Adrenal gland (tissue), 9 donors: ENCODE measurements at regions not wholly inside any gene's neighbourhood (a gene's known extent, or its start where the extent isn't known, plus 50 kb on each side); places are given as distances from the start of the nearest gene placed in this dataset.

Experiments
- DNase-seq, 7 donors: peaks; one replicate each; pipeline ENCODE4 v3.0.0-alpha.2; 2019 to 2020
- H3K27ac ChIP-seq, 5 donors: fragments of 200-600 bp; sonication (generic) in 4 of 5; 1 replicate in 3 of 5; 2 replicates in 2 of 5; pipeline versions ENCODE4 v1.5.1 to v1.8.0; 2016 to 2020; ENCODE audit warnings: mild to moderate bottlenecking in 1 of 5
- H3K27me3 ChIP-seq: fragments of 200-600 bp; 2 replicates; pipeline ENCODE4 v1.8.0; 2021
- H3K36me3 ChIP-seq, 2 donors: fragments of 200-600 bp; replicated peaks in 1 of 2; 1 replicate in 1 of 2; 2 replicates in 1 of 2; pipeline versions ENCODE4 v1.5.1 to v1.8.0; 2018 to 2022
- H3K4me1 ChIP-seq, 2 donors: fragments of 200-600 bp; replicated peaks in 1 of 2; 1 replicate in 1 of 2; 2 replicates in 1 of 2; pipeline versions ENCODE4 v1.5.1 to v1.8.0; 2018 to 2021
- H3K4me3 ChIP-seq, 4 donors: fragments of 200-600 bp; sonication (generic) in 3 of 4; one replicate each; pipeline ENCODE4 v1.5.1; 2016 to 2018
- H3K9me3 ChIP-seq, 3 donors: fragments of 200-600 bp; sonication (generic) in 1 of 3; replicated peaks in 1 of 3; 1 replicate in 2 of 3; 2 replicates in 1 of 3; pipeline versions ENCODE4 v1.5.1 to v1.8.0; 2016 to 2021
- POLR2A ChIP-seq, 2 donors: fragments of 450-650 bp; IDR thresholded peaks; one replicate each; pipeline ENCODE4 v1.6.1; 2017; ENCODE audit warnings: antibody characterized with exemption in 2 of 2, mild to moderate bottlenecking in 2 of 2, moderate library complexity in 1 of 2
- WGBS, 4 donors: extraction: QIAGEN DNeasy Blood & Tissue Kit in 2 of 4; methylation state at CpG; one replicate each; pipeline versions ENCODE4 v1.1.5 to v1.1.7; 2013 to 2017; 5-methylcytosine and 5-hydroxymethylcytosine counted together
- intact Hi-C, 2 donors: fragments of 100-400 bp; cut with DNase I; formaldehyde crosslinking; loops; one replicate each; pipeline versions ENCODE4 v1.14.1 to v1.15.0; 2022 to 2023
- TF ChIP-seq, protein P1 (sequence below), 6 experiments: fragments of 450-650 bp in 4 of 6; fragments of 200-600 bp in 2 of 6; sonication (generic) in 1 of 6; IDR thresholded peaks; 1 replicate in 5 of 6; 2 replicates in 1 of 6; pipeline versions ENCODE4 v1.5.1 to v1.8.0; 2016 to 2021; ENCODE audit warnings: antibody characterized with exemption in 6 of 6, mild to moderate bottlenecking in 2 of 6, moderate library complexity in 1 of 6
- donor health status: healthy with polysubstance abuse.
- donor health status: Bipolar disorder and iron deficiency.
- donor health status: DM: yes; HTN: yes; CAD: no.
- donor health status: DM: no; HTN: no; CAD: no.
- donor health status: DM: no; HTN: no; CAD: no.

DNA sequence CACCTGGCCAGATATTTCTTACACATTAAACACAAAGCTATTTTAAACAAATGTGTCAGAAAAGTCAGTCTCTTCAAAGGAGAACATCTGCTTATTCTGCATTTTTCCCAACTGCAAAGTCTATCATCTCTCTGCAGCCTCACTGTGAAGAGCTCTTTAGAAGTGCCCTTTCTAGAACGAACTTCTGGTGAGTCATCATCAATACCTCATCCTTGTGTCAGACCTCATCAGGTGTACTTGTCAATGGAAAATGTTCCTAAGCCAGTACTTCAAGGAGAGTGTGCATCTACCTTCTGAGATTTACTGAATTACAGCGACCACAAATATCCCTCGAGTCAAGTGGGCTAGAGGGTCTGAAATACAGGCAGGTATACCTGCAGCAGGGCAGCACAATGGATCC, 457.3 kb downstream of the LRIG3 start:
- Histone ChIP-seq H3K27me3 (no peaks in the 10 kb centered on the region), H3K4me1 (no peaks in the 10 kb centered on the region), H3K4me3 (no peak overlapping the region), H3K36me3 (no peaks in the 10 kb centered on the region), H3K9me3 (no peaks in the 10 kb centered on the region), H3K27ac (no peak overlapping the region)
- DNase-seq: no peak
- 60 to 76% (median 73%) methylated on average over 3 of the region's 3 CpGs for WGBS, 4 donors
- no peak for TF ChIP-seq POLR2A (IDR thresholded peaks at IDR 0.05)
- TF ChIP-seq, protein P1, sequence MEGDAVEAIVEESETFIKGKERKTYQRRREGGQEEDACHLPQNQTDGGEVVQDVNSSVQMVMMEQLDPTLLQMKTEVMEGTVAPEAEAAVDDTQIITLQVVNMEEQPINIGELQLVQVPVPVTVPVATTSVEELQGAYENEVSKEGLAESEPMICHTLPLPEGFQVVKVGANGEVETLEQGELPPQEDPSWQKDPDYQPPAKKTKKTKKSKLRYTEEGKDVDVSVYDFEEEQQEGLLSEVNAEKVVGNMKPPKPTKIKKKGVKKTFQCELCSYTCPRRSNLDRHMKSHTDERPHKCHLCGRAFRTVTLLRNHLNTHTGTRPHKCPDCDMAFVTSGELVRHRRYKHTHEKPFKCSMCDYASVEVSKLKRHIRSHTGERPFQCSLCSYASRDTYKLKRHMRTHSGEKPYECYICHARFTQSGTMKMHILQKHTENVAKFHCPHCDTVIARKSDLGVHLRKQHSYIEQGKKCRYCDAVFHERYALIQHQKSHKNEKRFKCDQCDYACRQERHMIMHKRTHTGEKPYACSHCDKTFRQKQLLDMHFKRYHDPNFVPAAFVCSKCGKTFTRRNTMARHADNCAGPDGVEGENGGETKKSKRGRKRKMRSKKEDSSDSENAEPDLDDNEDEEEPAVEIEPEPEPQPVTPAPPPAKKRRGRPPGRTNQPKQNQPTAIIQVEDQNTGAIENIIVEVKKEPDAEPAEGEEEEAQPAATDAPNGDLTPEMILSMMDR (IDR thresholded peaks at IDR 0.05): no peak
- intact Hi-C loops: no loop called here

DNA sequence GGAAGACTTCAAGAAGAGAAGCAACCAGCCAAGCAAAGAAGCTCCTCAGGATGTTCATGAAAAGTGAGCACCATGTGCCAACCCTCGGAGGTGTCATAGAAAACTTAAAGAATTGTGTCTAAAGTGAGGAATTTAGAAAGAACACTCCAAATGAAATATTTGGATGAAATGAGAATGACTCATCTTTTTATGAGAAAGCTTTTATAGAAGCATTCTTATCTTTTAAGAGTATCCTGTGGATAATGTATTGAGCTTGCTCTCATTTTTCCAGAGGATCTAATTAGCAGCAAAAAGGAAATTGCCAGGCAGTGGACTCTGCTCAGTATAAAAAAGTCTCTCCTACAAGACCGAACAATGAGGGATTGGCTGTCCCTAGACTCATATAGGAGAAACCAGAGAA, 454.9 kb downstream of the LRIG3 start:
- Histone ChIP-seq H3K9me3 (no peaks in the 10 kb centered on the region), H3K36me3 (no peaks in the 10 kb centered on the region), H3K27ac (no peak overlapping the region), H3K27me3 (no peaks in the 10 kb centered on the region), H3K4me1 (no peaks in the 10 kb centered on the region), H3K4me3 (no peak overlapping the region)
- 84 to 89% (median 86%) methylated on average over 2 of the region's 2 CpGs for WGBS, 4 donors
- intact Hi-C loops: no loop called here
- no peak for TF ChIP-seq POLR2A (IDR thresholded peaks at IDR 0.05)
- TF ChIP-seq, protein P1 (IDR thresholded peaks at IDR 0.05): no peak
- DNase-seq: no peak

DNA sequence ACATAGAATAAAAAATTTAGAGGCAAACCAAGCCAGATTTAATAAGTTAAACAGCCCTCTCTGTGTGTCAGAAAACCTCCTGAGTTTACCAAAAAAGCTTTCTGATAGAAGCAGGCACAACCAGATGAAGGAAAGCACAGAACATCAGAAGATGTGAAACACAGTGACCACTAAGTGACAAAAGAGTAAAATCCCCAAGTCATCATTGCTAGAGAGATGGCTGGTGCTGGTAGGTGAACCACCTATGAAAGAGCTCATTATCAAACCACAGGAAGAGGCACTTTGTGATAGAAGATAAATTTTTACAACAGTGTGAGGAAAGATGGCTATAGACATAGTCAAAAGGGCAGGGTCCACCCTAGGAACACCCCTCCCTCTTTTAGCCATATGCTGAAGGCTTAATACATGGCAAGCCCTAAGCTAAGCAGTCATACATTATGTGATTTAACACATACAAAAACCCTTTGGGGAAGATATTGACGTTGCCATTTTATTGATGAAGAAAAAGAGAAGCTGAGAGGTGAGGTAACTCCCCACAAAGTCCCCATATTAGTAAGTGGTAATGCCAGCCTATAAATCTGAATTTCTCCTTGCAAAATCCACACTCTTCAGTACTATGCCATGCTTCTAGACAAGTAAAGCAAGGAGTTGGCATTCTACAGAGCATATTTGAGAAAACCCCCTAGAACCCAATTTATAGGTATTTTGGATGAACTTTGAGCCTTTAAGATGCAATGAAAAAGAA, 449.9 kb downstream of the LRIG3 start:
- Histone ChIP-seq H3K27me3 (no peaks in the 10 kb centered on the region), H3K9me3 (no peaks in the 10 kb centered on the region), H3K27ac (no peak overlapping the region), H3K36me3 (no peaks in the 10 kb centered on the region), H3K4me1 (no peaks in the 10 kb centered on the region), H3K4me3 (no peak overlapping the region)
- no peak for TF ChIP-seq POLR2A (IDR thresholded peaks at IDR 0.05)
- TF ChIP-seq, protein P1 (IDR thresholded peaks at IDR 0.05): no peak
- intact Hi-C loops: no loop called here
- WGBS, 4 donors: 41 to 57% (median 45%) methylated on average over 1 of the region's 1 CpG
- no peak for DNase-seq

DNA sequence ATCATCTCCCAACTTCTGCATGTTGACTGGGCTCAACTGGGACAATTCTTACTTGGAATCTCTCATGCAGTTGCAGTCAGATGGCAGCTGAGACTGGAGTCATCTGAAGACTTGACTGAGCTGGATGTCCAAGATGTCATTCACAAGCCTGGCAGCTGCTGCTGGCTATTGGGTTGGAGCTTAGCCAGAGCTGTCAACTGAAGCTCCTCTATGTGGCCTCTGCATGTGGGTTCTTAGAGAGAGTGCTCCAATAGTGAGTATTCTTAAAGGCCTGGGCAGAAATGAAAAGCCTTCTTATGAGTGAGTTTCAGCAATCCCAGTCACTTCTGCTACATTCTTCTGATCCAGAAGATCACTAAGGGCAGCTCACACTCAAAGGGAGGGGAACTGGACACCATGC, 440.9 kb downstream of the LRIG3 start:
- intact Hi-C loops: no loop called here
- no peaks in the 10 kb centered on the region for H3K4me1 ChIP-seq

More for the DNA sequence above, 440.9 kb downstream of the LRIG3 start:
- no peak overlapping the region for H3K27ac ChIP-seq
- no peak overlapping the region for H3K4me3 ChIP-seq
- TF ChIP-seq POLR2A (IDR thresholded peaks at IDR 0.05): no peak
- TF ChIP-seq, protein P1 (IDR thresholded peaks at IDR 0.05): no peak
- H3K27me3 ChIP-seq: no peaks in the 10 kb centered on the region
- H3K36me3 ChIP-seq: no peaks in the 10 kb centered on the region
- DNase-seq: no peak
- no peaks in the 10 kb centered on the region for H3K9me3 ChIP-seq
